GM12878 (cell line): ENCODE measurements at regions not wholly inside any gene's neighbourhood (a gene's known extent, or its start where the extent isn't known, plus 50 kb on each side); places are given as distances from the start of the nearest gene placed in this dataset.
A peak's percentile ranks its signal among the peaks of the same experiment; 100 is the strongest.

Source experiments
- ATAC-seq: fragments of 200-7000 bp; cut with Tn5 transposase; 3 replicates; pipeline ENCODE4 v1.9.1; 2020; ENCODE audit warnings: mild to moderate bottlenecking, moderate library complexity
- BruUV-seq: library from RNA; stranded (reverse); fragments of 400-500 nt; replicated peaks from 2 replicates; lab custom pipeline; 2021; lab: Mats Ljungman, UMichigan
- CTCF ChIA-PET: fragments of 300-600 bp; sonication (Branson Sonifier 250); formaldehyde crosslinking; extraction: SDS; loops from one replicate; lab custom pipeline; 2021; ENCODE audit warnings: inconsistent platforms; lab: Yijun Ruan, JAX
- POLR2A ChIA-PET: fragments of 350-600 bp; formaldehyde crosslinking; extraction: SDS; loops from one replicate; lab custom pipeline; 2021; ENCODE audit warnings: inconsistent platforms; lab: Charles Lee
- RAD21 ChIA-PET: fragments of 300-600 bp; sonication (Branson Sonifier 250); formaldehyde crosslinking; loops from one replicate; lab custom pipeline; 2023; ENCODE audit warnings: antibody characterized with exemption; ENCODE audit not compliant: unreplicated experiment; lab: Charles Lee
- SMC1A ChIA-PET: fragments of 300-600 bp; sonication (Branson Sonifier 250); formaldehyde crosslinking; loops from one replicate; lab custom pipeline; 2023; ENCODE audit not compliant: unreplicated experiment, uncharacterized antibody; lab: Charles Lee
- DNase-seq: peaks from one replicate; pipeline ENCODE4 v3.0.0-alpha.2; 2011; ENCODE audit warnings: low read depth, low spot score
- FAIRE-seq: peaks from 3 replicates; lab custom pipeline; 2011; peaks lifted over from hg19 to GRCh38; lab: Jason Lieb, UNC
- H2AFZ ChIP-seq: 2 replicates; pipeline ENCODE4 v1.6.0; 2011; ENCODE audit warnings: low read depth, low read length, control low read depth; ENCODE audit not compliant: control insufficient read depth
- H3K27ac ChIP-seq: 2 replicates; pipeline ENCODE4 v1.5.1; 2011; ENCODE audit warnings: control low read depth; ENCODE audit not compliant: control insufficient read depth, insufficient read depth
- H3K27me3 ChIP-seq, 2 experiments: replicated peaks in 1 of 2; 2 replicates each; pipeline versions ENCODE4 v1.6.0 to v1.6.1; 2011; ENCODE audit warnings: low read length in 1 of 2; ENCODE audit not compliant: control insufficient read depth in 2 of 2, insufficient read depth in 2 of 2
- H3K36me3 ChIP-seq, 2 experiments: 2 replicates each; pipeline ENCODE4 v1.5.1; 2011; ENCODE audit warnings: low read length in 1 of 2; ENCODE audit not compliant: control insufficient read depth in 2 of 2, insufficient read depth in 2 of 2
- H3K4me1 ChIP-seq: 2 replicates; pipeline ENCODE4 v1.6.1; 2011; ENCODE audit warnings: mild to moderate bottlenecking, low read length, moderate library complexity, mixed read lengths; ENCODE audit not compliant: control insufficient read depth, insufficient read depth
- H3K4me2 ChIP-seq: 2 replicates; pipeline ENCODE4 v1.6.0; 2011; ENCODE audit warnings: control low read depth; ENCODE audit not compliant: control insufficient read depth, insufficient read depth
- H3K4me3 ChIP-seq: fragments of 200-600 bp; sonication (generic); 2 replicates; pipeline ENCODE4 v1.5.1; 2016
- H3K79me2 ChIP-seq: 2 replicates; pipeline ENCODE4 v1.6.0; 2011; ENCODE audit warnings: low read length; ENCODE audit not compliant: control insufficient read depth, insufficient read depth
- H3K9ac ChIP-seq: 2 replicates; pipeline ENCODE4 v1.8.0; 2011; ENCODE audit warnings: low read length, control low read depth, mixed read lengths; ENCODE audit not compliant: control insufficient read depth, insufficient read depth
- H3K9me3 ChIP-seq: replicated peaks from 3 replicates; pipeline ENCODE4 v1.5.1; 2011; ENCODE audit warnings: mild to moderate bottlenecking, low read length; ENCODE audit not compliant: control insufficient read depth, insufficient read depth
- H4K20me1 ChIP-seq: 2 replicates; pipeline ENCODE4 v1.6.0; 2011; ENCODE audit not compliant: control insufficient read depth, insufficient read depth
- ATF7 ChIP-seq: fragments of 450-650 bp; IDR thresholded peaks from 2 replicates; pipeline ENCODE4 v1.6.1; 2016; ENCODE audit warnings: low read depth, mild to moderate bottlenecking
- BHLHE40 ChIP-seq, 2 experiments: fragments of 450-650 bp in 1 of 2; IDR thresholded peaks; 2 replicates each; pipeline ENCODE4 v1.6.1; 2011 to 2017; ENCODE audit warnings: low read depth in 2 of 2, borderline replicate concordance in 1 of 2, improper control_type of control experiment in 1 of 2, low read length in 1 of 2, mild to moderate bottlenecking in 1 of 2
- CHD4 ChIP-seq: fragments of 200-600 bp; sonication (generic); IDR thresholded peaks from 2 replicates; pipeline ENCODE4 v1.6.1; 2016; ENCODE audit warnings: mild to moderate bottlenecking
- NBN ChIP-seq: fragments of 450-650 bp; IDR thresholded peaks from 2 replicates; pipeline ENCODE4 v1.6.1; 2016
- POU2F2 ChIP-seq: IDR thresholded peaks from 3 replicates; pipeline ENCODE4 v1.6.1; 2011; ENCODE audit warnings: low read depth, mild to moderate bottlenecking, low read length, borderline replicate concordance
- RAD51 ChIP-seq: fragments of 450-650 bp; IDR thresholded peaks from 2 replicates; pipeline ENCODE4 v1.6.1; 2016; ENCODE audit warnings: moderate library complexity, mild to moderate bottlenecking, inconsistent platforms
- TCF7 ChIP-seq: IDR thresholded peaks from 2 replicates; pipeline ENCODE4 v1.6.1; 2014; ENCODE audit warnings: antibody characterized with exemption, borderline replicate concordance
- WRNIP1 ChIP-seq: IDR thresholded peaks from 2 replicates; pipeline ENCODE4 v1.6.1; 2011; ENCODE audit warnings: low read depth, low read length, improper control_type of control experiment, borderline replicate concordance
- WGBS: methylation state at CpG from one replicate; pipeline ENCODE4 v1.1.6; 2016; ENCODE audit warnings: low lambda C conversion rate; ENCODE audit not compliant: insufficient replicate concordance, insufficient coverage; ENCODE audit errors: missing lambda C conversion rate; 5-methylcytosine and 5-hydroxymethylcytosine counted together
- in situ Hi-C: fragments of 300-500 bp; cut with MboI; formaldehyde crosslinking; loops from 9 replicates; pipeline ENCODE4 v1.14.3; 2018; ENCODE audit warnings: mixed read lengths
- intact Hi-C: fragments of 100-400 bp; cut with micrococcal nuclease; formaldehyde crosslinking; loops from one replicate; pipeline ENCODE4 v1.14.2; 2022; ENCODE audit not compliant: unreplicated experiment
- TF ChIP-seq, protein P1 (sequence below): IDR thresholded peaks from 2 replicates; pipeline ENCODE4 v1.6.1; 2012; ENCODE audit warnings: improper control_type of control experiment, low read depth, low read length; ENCODE audit not compliant: insufficient replicate concordance
- TF ChIP-seq, protein P2 (sequence below), 3 experiments: IDR thresholded peaks in 2 of 3; conservative IDR thresholded peaks in 1 of 3; 2 replicates each; pipeline ENCODE4 v1.5.1; 2011; ENCODE audit warnings: low read depth in 3 of 3, low read length in 3 of 3, mild to moderate bottlenecking in 3 of 3, control low read depth in 2 of 3, moderate library complexity in 2 of 3, inconsistent platforms in 1 of 3, mixed read lengths in 1 of 3; ENCODE audit not compliant: control insufficient read depth in 2 of 3, insufficient read depth in 1 of 3; ENCODE audit errors: extremely low read depth in 1 of 3
- TF ChIP-seq, protein P3 (sequence below): fragments of 450-650 bp; IDR thresholded peaks from 2 replicates; pipeline ENCODE4 v1.6.1; 2017; ENCODE audit warnings: mild to moderate bottlenecking, moderate library complexity

DNA sequence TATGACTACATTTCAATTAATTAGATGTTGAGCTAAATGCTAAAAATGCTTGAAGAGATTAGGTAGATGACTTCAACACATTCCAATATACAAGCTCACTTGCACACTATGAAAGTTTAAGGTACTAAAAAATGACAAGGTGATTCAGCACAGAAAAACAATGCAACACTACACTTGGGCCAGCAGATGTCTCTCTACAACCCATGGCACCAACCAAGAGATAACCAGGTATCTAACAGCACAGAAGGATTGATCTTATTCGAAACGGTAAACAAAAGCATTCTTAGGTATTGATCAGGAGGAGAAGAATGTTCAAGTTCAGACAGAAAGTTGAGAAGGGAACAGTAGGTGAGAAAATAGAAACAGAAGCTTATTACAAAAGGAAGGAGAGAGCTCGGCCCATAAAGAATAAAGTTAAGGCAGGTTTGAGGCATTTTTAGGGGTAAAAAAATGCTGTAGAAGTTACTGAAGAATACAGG is 248.2 kb upstream of the KLF14 start:
- POLR2A ChIA-PET, result interaction anchor here (0.6 to 1.6 kb wide), 6 partner anchors 12 to 147 kb away, joined by 3 to 10 read pairs (median 4); no protein-coding TSS in a partner anchor
- no peaks in the 10 kb centered on the region for H3K9me3 ChIP-seq
- FAIRE-seq (peak; percentile 86), DNase-seq (no peak), ATAC-seq (peak; percentile 97)
- intact Hi-C loops (loop anchor here (1.0 kb wide), 2 partner anchors 25 to 58 kb away; no protein-coding TSS in a partner anchor), in situ Hi-C loops (no loop called here)
- peaks cover 3 to 4% of the 10 kb centered on the region in 2 experiments; a peak in 2 of 4 replicates for H3K36me3 ChIP-seq
- BruUV-seq, result no TSS peak
- SMC1A ChIA-PET, result interaction anchor here (0.6 to 6.3 kb wide), 53 partner anchors 8 to 511 kb away, joined by 3 to 111 read pairs (median 5); no protein-coding TSS in a partner anchor
- 2% methylated on average over 3 of the region's 3 CpGs for WGBS
- no peak overlapping the region for H3K4me3 ChIP-seq
- H3K9ac ChIP-seq, result no peak overlapping the region
- no peak overlapping the region for H3K27ac ChIP-seq
- no peaks in the 10 kb centered on the region for H3K27me3 ChIP-seq
- H4K20me1 ChIP-seq, result no peaks in the 10 kb centered on the region
- peaks cover 2% of the 10 kb centered on the region for H3K79me2 ChIP-seq
- H3K4me1 ChIP-seq, result peaks cover 3% of the 10 kb centered on the region; the same call in 1 of the 2 replicates
- CTCF ChIA-PET, result interaction anchor here (0.6 to 6.3 kb wide), 54 partner anchors 11 to 1568 kb away, joined by 3 to 150 read pairs (median 8); no protein-coding TSS in a partner anchor
- RAD21 ChIA-PET, result interaction anchor here (0.5 to 3.3 kb wide), 30 partner anchors 12 to 440 kb away, joined by 3 to 80 read pairs (median 5); no protein-coding TSS in a partner anchor
- peak overlapping the region; percentile 13; the same call in 1 of the 2 replicates for H2AFZ ChIP-seq
- no peak overlapping the region for H3K4me2 ChIP-seq
- TF ChIP-seq, protein P1, sequence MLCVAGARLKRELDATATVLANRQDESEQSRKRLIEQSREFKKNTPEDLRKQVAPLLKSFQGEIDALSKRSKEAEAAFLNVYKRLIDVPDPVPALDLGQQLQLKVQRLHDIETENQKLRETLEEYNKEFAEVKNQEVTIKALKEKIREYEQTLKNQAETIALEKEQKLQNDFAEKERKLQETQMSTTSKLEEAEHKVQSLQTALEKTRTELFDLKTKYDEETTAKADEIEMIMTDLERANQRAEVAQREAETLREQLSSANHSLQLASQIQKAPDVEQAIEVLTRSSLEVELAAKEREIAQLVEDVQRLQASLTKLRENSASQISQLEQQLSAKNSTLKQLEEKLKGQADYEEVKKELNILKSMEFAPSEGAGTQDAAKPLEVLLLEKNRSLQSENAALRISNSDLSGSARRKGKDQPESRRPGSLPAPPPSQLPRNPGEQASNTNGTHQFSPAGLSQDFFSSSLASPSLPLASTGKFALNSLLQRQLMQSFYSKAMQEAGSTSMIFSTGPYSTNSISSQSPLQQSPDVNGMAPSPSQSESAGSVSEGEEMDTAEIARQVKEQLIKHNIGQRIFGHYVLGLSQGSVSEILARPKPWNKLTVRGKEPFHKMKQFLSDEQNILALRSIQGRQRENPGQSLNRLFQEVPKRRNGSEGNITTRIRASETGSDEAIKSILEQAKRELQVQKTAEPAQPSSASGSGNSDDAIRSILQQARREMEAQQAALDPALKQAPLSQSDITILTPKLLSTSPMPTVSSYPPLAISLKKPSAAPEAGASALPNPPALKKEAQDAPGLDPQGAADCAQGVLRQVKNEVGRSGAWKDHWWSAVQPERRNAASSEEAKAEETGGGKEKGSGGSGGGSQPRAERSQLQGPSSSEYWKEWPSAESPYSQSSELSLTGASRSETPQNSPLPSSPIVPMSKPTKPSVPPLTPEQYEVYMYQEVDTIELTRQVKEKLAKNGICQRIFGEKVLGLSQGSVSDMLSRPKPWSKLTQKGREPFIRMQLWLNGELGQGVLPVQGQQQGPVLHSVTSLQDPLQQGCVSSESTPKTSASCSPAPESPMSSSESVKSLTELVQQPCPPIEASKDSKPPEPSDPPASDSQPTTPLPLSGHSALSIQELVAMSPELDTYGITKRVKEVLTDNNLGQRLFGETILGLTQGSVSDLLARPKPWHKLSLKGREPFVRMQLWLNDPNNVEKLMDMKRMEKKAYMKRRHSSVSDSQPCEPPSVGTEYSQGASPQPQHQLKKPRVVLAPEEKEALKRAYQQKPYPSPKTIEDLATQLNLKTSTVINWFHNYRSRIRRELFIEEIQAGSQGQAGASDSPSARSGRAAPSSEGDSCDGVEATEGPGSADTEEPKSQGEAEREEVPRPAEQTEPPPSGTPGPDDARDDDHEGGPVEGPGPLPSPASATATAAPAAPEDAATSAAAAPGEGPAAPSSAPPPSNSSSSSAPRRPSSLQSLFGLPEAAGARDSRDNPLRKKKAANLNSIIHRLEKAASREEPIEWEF, result peak; percentile 60
- TF ChIP-seq BHLHE40 (IDR thresholded peaks at IDR 0.05; ENCODE audit: borderline replicate concordance in 1 of 2, low read depth in 2 of 2, low read length in 1 of 2), result 0 out of 4 replicates have a peak, but pooled peaks of 1 of the 2 experiments have one; percentile 20
- no peak for TF ChIP-seq RAD51
- no peak for TF ChIP-seq WRNIP1
- no peak for TF ChIP-seq NBN
- 0 out of 3 replicates have a peak, but pooled peaks have one; percentile 14 for TF ChIP-seq POU2F2
- no peak for TF ChIP-seq TCF7
- TF ChIP-seq, protein P2, sequence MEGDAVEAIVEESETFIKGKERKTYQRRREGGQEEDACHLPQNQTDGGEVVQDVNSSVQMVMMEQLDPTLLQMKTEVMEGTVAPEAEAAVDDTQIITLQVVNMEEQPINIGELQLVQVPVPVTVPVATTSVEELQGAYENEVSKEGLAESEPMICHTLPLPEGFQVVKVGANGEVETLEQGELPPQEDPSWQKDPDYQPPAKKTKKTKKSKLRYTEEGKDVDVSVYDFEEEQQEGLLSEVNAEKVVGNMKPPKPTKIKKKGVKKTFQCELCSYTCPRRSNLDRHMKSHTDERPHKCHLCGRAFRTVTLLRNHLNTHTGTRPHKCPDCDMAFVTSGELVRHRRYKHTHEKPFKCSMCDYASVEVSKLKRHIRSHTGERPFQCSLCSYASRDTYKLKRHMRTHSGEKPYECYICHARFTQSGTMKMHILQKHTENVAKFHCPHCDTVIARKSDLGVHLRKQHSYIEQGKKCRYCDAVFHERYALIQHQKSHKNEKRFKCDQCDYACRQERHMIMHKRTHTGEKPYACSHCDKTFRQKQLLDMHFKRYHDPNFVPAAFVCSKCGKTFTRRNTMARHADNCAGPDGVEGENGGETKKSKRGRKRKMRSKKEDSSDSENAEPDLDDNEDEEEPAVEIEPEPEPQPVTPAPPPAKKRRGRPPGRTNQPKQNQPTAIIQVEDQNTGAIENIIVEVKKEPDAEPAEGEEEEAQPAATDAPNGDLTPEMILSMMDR (IDR thresholded peaks at IDR 0.05 in 2 of 3, conservative IDR thresholded peaks at IDR 0.05 in 1 of 3; ENCODE audit: control insufficient read depth in 2 of 3, extremely low read depth in 1 of 3, insufficient read depth in 1 of 3, low read depth in 3 of 3, low read length in 3 of 3), result peak; percentile 81 to 86 (median 85)
- TF ChIP-seq CHD4, result no peak
- TF ChIP-seq ATF7, result no peak
- TF ChIP-seq, protein P3, sequence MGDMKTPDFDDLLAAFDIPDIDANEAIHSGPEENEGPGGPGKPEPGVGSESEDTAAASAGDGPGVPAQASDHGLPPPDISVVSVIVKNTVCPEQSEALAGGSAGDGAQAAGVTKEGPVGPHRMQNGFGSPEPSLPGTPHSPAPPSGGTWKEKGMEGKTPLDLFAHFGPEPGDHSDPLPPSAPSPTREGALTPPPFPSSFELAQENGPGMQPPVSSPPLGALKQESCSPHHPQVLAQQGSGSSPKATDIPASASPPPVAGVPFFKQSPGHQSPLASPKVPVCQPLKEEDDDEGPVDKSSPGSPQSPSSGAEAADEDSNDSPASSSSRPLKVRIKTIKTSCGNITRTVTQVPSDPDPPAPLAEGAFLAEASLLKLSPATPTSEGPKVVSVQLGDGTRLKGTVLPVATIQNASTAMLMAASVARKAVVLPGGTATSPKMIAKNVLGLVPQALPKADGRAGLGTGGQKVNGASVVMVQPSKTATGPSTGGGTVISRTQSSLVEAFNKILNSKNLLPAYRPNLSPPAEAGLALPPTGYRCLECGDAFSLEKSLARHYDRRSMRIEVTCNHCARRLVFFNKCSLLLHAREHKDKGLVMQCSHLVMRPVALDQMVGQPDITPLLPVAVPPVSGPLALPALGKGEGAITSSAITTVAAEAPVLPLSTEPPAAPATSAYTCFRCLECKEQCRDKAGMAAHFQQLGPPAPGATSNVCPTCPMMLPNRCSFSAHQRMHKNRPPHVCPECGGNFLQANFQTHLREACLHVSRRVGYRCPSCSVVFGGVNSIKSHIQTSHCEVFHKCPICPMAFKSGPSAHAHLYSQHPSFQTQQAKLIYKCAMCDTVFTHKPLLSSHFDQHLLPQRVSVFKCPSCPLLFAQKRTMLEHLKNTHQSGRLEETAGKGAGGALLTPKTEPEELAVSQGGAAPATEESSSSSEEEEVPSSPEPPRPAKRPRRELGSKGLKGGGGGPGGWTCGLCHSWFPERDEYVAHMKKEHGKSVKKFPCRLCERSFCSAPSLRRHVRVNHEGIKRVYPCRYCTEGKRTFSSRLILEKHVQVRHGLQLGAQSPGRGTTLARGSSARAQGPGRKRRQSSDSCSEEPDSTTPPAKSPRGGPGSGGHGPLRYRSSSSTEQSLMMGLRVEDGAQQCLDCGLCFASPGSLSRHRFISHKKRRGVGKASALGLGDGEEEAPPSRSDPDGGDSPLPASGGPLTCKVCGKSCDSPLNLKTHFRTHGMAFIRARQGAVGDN, result no peak
